ENCODE measurements at regions not wholly inside any gene's neighbourhood (a gene's known extent, or its start where the extent isn't known, plus 50 kb on each side); places are given as distances from the start of the nearest gene placed in this dataset.

- no peaks in the 10 kb centered on the region for H3K9me3 ChIP-seq (ENCODE audit: low read depth, low read length, poor library complexity, severe bottlenecking)
- intact Hi-C loops (cut with micrococcal nuclease; ENCODE audit: unreplicated experiment): no loop called here
- ChIA-PET POLR2A (ENCODE audit: low non-redundant PET) (no interaction called here), CTCF (no interaction called here)
- no peaks in the 10 kb centered on the region for H3K27me3 ChIP-seq (replicated peaks; ENCODE audit: insufficient read depth, low read depth, low read length, poor library complexity)
- no peak for DNase-seq (ENCODE audit: low spot score)
- TF ChIP-seq, protein P1, sequence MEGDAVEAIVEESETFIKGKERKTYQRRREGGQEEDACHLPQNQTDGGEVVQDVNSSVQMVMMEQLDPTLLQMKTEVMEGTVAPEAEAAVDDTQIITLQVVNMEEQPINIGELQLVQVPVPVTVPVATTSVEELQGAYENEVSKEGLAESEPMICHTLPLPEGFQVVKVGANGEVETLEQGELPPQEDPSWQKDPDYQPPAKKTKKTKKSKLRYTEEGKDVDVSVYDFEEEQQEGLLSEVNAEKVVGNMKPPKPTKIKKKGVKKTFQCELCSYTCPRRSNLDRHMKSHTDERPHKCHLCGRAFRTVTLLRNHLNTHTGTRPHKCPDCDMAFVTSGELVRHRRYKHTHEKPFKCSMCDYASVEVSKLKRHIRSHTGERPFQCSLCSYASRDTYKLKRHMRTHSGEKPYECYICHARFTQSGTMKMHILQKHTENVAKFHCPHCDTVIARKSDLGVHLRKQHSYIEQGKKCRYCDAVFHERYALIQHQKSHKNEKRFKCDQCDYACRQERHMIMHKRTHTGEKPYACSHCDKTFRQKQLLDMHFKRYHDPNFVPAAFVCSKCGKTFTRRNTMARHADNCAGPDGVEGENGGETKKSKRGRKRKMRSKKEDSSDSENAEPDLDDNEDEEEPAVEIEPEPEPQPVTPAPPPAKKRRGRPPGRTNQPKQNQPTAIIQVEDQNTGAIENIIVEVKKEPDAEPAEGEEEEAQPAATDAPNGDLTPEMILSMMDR (conservative IDR thresholded peaks at IDR 0.05; ENCODE audit: low read depth, low read length): no peak
- no TSS peak for BruUV-seq (replicated peaks)
- no peak overlapping the region for H3K27ac ChIP-seq (ENCODE audit: low read depth, low read length, poor library complexity, severe bottlenecking)
- H3K4me1 ChIP-seq (ENCODE audit: insufficient read depth, low read length, poor library complexity, severe bottlenecking): no peaks in the 10 kb centered on the region
- no peak overlapping the region for H3K4me3 ChIP-seq (ENCODE audit: low read depth, low read length, poor library complexity, severe bottlenecking)
- H3K36me3 ChIP-seq (ENCODE audit: insufficient read depth, low read length, poor library complexity, severe bottlenecking): no peaks in the 10 kb centered on the region
Observed at GRCh38 chr2:118667348-118667747, 180.1 kb downstream of the EN1 start.

- BruUV-seq (replicated peaks): no TSS peak
- Histone ChIP-seq H3K4me1 (ENCODE audit: insufficient read depth, low read length, poor library complexity, severe bottlenecking) (no peaks in the 10 kb centered on the region), H3K9me3 (ENCODE audit: low read depth, low read length, poor library complexity, severe bottlenecking) (no peaks in the 10 kb centered on the region), H3K27ac (ENCODE audit: low read depth, low read length, poor library complexity, severe bottlenecking) (no peak overlapping the region), H3K36me3 (ENCODE audit: insufficient read depth, low read length, poor library complexity, severe bottlenecking) (no peaks in the 10 kb centered on the region), H3K4me3 (ENCODE audit: low read depth, low read length, poor library complexity, severe bottlenecking) (no peak overlapping the region), H3K27me3 (replicated peaks; ENCODE audit: insufficient read depth, low read depth, low read length, poor library complexity) (no peaks in the 10 kb centered on the region)
- TF ChIP-seq EZH2 (IDR thresholded peaks at IDR 0.05; ENCODE audit: borderline replicate concordance, low read depth, low read length, poor library complexity, severe bottlenecking): no peak
- TF ChIP-seq, protein P1 (conservative IDR thresholded peaks at IDR 0.05; ENCODE audit: low read depth, low read length): no peak
- no peak for DNase-seq (ENCODE audit: low spot score)
- intact Hi-C loops (cut with micrococcal nuclease; ENCODE audit: unreplicated experiment): no loop called here
- ChIA-PET POLR2A (ENCODE audit: low non-redundant PET) (no interaction called here), CTCF (no interaction called here)
Observed at GRCh38 chr2:118665784-118666529, 181.5 kb downstream of the EN1 start.

DNA sequence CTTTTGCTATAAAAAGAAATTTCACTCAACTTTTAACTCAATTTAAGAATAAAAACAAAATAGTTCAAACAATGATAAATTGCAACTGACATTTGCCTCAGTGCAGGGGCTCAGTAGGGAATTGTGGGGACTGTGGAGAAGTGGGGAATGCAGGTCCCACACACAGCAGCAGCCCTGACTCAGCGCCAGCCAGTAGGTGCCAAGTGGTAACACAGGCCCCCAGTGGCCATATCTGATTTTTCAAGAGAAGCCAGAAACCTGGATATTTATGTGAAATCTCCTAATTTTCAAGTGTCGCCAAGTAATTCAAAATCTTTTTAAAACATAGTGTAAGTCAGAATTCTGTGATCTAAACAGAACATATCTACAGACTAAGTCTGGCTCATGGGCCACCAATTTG is 186.3 kb downstream of the EN1 start:
- Histone ChIP-seq H3K27ac (ENCODE audit: low read depth, low read length, poor library complexity, severe bottlenecking) (no peak overlapping the region), H3K4me3 (ENCODE audit: low read depth, low read length, poor library complexity, severe bottlenecking) (no peak overlapping the region), H3K36me3 (ENCODE audit: insufficient read depth, low read length, poor library complexity, severe bottlenecking) (no peaks in the 10 kb centered on the region), H3K4me1 (ENCODE audit: insufficient read depth, low read length, poor library complexity, severe bottlenecking) (no peaks in the 10 kb centered on the region), H3K9me3 (ENCODE audit: low read depth, low read length, poor library complexity, severe bottlenecking) (no peaks in the 10 kb centered on the region), H3K27me3 (replicated peaks; ENCODE audit: insufficient read depth, low read depth, low read length, poor library complexity) (no peaks in the 10 kb centered on the region)
- no peak for TF ChIP-seq EZH2 (IDR thresholded peaks at IDR 0.05; ENCODE audit: borderline replicate concordance, low read depth, low read length, poor library complexity, severe bottlenecking)
- TF ChIP-seq, protein P1 (conservative IDR thresholded peaks at IDR 0.05; ENCODE audit: low read depth, low read length): no peak
- ChIA-PET POLR2A (ENCODE audit: low non-redundant PET) (no interaction called here), CTCF (no interaction called here)
- BruUV-seq (replicated peaks): no TSS peak
- no peak for DNase-seq (ENCODE audit: low spot score)
- intact Hi-C loops (cut with micrococcal nuclease; ENCODE audit: unreplicated experiment): no loop called here

All from A673 (cell line).